HG02938 (cell line): ENCODE measurements at regions not wholly inside any gene's neighbourhood (a gene's known extent, or its start where the extent isn't known, plus 50 kb on each side); places are given as distances from the start of the nearest gene placed in this dataset.

Source experiments
- ATAC-seq: cut with Tn5 transposase; IDR thresholded peaks from one replicate; pipeline ENCODE4 v1.9.1; 2021; ENCODE audit warnings: mild to moderate bottlenecking, moderate library complexity; ENCODE audit not compliant: unreplicated experiment

DNA sequence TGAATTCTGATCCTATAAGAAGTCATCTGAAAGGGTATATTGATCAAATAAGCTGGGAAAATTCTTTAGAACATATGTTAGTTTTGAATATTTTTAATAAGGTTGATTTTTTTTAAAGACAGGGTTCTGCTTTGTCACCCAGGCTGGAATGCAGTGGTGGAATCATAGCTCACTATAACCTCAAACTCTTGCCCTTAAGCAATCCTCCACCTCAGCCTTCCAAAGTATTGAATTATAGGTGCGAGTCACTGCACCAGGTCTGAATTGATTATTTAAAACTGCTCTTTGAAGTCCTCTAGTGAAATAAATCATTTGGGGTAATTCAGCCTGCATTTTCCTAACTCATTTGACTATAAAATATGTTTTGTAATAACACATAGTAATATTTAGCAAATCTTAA lies 812.3 kb downstream of the PDHA2 start:
- ATAC-seq = no peak

DNA sequence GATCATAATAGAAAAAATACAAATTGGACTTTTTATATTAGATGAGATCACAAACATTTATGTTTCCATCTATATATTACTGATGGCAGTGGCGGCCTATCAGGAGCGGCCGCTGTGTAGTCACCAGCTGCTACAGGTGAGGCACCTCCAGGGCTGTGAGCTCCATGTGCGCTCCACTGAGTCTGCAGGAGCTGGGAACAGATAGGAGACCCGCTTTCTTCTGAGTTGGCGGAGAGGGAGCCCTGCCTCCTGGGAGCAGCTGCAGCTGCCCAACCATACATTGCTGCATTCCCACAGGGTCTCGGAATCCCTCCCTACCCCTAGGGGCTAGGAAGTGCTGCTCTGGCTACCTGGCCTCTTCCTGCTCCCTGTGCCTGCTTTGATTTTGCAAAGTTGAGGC lies 812.9 kb downstream of the PDHA2 start:
- ATAC-seq = no peak

DNA sequence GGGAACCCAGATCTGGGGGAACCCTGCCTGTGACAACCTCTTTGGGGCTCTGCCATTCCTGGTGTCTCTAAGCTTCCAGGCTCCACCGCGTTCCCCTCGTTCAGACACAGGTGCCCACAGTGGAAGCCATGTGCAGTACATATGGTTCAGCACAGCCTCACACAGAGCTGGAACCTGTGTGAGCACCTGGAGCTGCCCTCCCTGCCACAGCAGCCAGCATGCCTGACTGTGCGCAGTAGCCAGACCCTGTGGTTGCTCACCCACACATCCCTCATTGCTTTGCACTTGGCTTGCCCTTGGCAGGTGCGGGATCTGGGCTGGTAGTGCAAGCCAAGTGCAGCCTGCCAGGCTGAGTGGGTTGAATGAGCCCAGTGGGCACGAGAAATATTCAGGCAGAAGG lies 814.2 kb downstream of the PDHA2 start:
- ATAC-seq = no peak

DNA sequence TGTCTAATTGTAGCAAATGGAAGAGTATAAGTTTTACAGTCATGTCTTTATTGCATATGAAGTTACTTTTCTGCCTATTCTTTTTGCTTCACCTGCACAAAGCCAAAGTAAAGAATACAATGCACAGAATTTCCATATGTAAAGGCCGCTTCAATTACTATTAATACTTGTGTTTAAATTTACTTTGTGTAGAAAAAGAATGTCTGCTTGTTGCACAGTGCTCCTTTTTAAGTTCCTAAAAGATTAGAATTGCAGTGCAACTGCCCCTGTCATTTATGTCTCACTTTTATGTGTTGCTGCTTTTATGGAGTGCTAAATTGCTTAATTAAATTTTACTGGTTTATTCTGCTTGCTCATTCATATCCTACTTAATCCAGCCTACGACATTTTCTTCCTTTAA lies 830.5 kb downstream of the PDHA2 start:
- ATAC-seq = no peak

DNA sequence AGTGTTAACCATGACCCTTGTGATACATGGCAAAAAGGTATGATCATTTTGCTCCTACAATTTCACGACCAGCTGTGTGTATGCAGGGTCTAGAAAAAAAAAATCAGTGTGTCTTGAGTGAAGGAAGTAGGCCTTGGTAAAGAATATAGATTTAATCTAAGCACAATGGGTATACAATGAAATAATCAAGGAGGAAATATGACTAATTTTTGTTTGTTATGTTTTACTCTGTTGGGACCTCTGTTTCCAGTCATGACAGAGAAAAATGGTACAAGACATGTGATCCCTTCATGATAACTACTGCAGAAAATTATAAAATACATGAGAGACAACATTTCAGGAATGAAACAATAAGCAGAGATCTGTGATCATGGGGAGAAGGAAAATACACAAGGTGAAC lies 835.5 kb downstream of the PDHA2 start:
- no peak for ATAC-seq

DNA sequence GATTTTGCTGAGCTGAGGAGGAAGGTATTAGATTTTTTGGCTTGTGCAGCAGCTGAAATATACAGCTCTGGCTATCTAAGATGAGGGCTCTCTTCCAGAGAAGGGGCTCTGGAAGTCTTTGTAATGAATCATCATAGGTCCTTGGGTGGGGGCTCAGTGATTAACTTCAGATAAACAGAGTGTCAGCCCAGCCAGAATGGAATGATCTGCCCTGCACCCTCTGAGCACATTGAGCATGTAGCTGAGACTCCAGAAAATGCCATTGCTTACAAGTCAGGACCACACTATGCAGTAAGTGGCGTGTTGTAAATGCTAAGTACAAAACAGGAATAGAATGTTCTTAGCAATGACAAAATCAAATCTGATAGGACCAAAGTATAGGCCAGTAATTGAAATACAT lies 836.0 kb downstream of the PDHA2 start:
- ATAC-seq = no peak

DNA sequence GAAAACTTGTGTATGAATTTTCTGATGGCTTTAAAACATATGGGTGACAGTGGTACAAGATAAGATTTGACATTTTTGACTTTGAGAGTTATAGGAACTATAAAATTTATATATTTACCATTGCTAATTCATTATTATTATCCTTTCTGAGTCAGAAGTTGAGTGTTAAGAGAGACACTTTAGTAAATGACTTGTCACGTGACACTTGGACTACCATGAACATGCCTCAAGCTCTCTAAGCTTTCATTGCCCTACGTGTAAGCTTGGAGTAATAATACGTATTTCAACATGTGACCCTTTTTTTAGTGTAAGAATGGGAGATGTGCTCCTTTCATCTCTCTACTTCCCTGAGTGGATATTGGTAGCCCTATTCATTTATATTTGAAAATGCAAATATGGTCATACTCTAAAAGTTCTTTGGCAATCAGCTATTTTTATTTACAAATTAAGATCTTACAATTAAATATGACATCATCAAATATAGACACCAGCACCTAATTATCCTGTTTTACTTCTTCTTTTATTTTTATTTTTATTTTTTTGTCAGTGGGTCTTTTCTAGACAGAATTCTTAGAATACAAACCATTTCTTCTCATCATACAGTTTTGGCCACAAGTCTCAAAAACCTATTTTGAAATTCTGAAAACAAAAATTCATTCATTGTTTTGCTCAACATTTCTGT lies 837.0 kb downstream of the PDHA2 start:
- ATAC-seq = no peak

DNA sequence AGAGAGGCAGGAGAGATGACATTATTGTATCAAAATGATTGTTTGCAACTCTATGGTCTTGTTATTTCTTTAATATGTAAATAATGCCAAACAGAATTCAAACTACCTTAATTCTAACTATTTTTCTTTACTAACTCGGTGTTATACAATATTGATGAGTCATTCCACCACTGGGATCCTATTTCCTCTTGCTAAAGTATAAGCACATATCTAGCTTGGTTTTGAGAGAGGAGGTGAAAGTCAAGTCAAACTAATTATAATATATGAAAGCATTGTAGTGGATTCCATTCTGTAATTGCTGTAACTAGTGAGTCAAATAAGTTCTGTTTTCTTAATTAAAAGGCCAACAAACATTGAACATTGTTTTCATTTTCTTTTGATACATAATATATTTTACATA lies 837.6 kb downstream of the PDHA2 start:
- no peak for ATAC-seq

DNA sequence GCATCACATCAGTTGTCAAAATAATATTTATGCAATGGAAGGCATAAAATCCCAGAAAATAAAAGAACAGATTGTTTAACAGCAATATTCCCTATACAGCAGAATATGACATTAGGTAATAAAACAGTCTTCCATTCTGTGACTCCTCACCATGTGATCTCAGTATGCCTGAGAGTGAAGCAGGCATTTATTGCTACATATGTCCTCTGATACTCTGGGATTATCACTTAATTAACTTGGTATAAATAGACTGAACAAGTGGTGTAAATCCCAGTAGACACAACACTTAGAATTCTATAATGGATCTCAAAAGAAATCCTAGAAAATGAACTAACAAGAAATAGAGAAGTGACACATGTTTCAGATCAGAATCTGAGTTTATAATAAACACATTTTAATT lies 841.3 kb downstream of the PDHA2 start:
- no peak for ATAC-seq

DNA sequence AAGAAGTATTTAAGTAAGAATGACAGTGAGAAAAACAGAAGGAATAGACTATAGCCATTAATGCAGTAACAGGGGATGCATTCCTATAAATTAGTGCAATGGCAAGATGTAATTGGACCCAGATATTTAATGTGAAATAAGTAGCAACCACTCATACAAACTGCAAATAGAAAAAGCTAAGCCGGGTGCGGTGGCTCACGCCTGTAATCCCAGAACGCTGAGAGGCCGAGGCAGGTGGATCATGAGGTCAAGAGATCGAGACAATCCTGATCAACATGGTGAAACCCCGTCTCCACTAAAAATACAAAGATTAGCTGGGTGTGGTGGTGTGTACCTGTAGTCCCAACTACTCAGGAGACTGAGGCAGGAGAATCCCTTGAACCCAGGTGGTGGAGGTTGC lies 845.8 kb downstream of the PDHA2 start:
- no peak for ATAC-seq

DNA sequence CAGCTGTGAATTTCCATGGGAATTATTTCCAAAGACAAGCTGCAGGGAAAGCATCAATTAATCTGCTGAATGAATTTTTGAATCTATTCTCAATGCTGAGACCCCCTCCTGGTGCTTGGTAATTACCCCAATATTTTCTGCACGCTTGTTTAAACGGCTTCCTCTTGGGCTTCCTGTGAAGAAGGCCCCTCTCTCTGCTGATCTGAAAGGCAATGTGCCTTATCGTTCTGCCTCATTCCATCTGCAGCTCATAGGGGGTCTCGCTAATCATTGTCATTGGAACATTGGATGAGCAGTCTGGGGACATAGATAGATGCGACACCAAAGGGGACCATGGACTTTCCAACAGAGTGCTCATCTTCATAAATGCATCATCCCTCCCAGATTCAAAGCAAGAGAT lies 851.6 kb downstream of the PDHA2 start:
- no peak for ATAC-seq

DNA sequence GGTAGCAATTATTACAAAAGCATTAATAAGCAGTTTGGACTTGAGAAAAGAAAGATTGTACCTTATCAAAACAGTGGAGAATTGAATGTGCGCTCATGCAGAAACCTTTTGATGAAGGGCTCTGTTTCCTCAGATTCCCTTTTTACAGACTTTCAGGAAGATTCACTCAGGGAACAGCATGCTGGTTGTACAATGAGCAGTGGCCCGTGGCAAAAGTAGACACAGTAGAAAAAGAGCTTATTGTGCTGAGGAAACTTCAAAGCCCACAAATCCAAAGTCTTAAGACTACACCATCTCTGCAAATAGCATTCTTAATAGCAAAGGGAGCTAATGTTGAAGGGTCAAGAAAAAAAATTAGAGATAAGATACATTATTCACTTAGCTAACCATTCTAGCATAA lies 858.9 kb downstream of the PDHA2 start:
- no peak for ATAC-seq

DNA sequence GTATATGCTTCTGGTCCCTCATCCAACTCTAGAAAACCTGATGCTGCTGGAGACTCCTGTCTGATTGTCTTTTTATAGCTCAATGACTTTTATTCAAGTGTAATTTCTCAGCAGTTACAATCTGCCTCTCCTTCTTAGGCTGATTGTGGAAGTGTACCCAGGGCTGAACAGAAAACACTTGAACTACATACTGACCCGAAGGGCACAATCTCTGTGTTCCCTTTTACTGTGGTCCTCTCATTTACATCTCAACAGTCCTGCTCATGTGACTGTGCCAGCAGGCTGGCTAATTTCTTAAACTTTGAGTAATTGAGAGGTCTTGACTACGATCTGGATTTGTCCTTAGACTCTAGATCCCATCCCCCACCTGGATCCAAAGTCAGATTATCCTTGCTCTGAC lies 863.4 kb downstream of the PDHA2 start:
- no peak for ATAC-seq

DNA sequence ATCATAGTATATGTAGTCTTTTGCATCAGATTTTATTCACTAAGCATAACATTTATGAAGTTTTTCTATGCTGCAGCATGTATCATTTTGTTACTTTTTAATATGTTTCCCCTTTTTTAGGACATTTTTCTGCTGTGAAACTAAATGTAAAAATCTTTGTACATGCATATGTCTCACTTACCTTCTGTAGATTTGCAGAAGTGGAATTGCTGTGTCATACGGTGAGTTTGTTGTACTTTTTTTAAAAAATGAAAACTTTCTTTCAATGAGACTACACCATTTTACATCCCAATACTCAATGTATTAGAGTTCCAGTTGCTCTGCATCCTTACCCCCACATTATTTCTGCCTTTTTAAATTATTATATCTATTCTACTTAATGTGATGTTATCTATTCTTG lies 868.9 kb downstream of the PDHA2 start:
- no peak for ATAC-seq

DNA sequence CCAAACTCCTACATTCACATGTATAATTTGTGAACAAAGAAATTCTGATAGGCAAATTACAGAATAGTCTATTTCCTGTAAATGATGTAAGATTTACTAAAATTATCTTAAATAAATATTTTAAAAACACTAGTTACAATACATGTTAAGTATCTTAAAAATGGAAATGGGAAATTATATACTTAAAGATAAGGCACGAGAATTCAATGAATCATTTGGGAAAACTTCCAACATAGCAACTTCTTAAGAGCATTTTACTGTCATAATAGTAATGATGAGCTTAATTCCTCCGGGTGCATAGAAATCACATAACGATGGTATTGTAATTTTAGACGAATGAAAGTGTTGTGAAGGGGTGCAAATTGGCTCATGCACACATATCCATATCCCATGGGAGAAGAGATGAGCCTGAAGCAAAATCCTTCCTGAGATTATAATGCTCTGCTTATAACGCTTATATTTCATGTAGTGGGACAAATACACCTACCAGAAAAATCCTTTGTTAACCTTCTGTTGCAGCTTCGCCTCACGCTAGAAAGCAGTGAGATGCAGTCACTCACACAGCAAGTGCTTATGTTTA lies 873.5 kb downstream of the PDHA2 start:
- ATAC-seq = no peak

DNA sequence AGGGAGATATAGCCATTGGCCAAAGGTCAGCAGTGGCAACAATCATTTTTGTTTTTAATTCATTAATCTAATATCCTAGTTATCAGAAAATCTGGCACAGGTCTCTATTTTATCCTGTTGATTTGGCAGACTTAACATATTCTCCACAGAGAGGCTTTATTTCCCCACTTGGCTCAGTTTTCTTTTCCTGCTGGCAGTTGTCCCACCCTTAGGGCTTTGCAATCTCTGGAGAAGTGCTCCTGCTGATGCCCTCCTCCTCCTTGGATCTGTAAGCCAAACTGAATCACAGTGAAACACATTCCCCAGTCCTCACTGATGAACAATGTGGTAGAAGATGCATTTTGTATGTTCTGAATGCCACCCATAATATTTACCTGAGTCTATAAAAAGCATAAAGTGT lies 889.7 kb downstream of the PDHA2 start:
- ATAC-seq = no peak

DNA sequence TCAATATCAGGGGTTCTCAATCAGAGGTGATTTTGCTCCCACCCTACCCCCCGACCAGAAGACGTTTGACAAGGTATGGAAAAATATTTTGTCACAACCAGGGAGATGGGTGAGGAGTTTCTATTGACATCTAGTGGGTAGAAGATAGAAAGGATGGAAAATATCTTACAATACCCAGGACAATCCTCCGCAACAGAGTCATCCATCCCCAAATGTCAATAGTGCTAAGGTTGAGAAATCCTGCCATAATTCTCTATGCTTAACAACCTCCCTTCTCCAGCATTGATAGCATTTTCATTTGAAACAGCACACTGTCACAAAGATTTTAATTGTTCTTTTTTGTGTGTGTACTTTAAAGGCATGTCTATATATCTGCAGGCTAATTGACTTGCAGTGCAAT lies 890.5 kb downstream of the PDHA2 start:
- no peak for ATAC-seq

DNA sequence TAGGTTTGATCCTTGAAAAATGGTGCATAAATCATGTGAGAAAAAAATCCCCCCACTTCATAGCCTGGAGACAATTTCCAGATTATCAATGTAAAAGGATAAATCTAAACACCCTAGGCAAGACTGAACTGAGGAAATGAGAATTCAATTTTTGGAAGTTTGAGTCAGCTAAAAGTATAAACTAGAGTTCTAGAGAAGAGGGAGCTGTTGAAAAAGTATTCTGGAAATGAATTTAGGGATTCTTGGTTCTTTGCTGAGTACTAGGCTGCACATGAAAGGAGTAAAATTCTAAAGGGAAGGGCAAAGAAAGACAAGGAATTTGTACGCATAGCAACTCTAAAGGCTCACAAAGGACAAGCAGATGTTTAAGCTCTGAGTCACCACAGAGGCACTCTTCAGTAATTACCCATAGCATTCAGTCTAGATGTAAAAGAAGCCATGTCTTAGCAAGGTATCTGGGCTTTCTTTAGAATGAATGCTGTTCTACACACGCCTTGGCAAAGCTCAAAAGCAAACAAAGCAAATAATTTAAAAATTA lies 896.5 kb downstream of the PDHA2 start:
- ATAC-seq = no peak

DNA sequence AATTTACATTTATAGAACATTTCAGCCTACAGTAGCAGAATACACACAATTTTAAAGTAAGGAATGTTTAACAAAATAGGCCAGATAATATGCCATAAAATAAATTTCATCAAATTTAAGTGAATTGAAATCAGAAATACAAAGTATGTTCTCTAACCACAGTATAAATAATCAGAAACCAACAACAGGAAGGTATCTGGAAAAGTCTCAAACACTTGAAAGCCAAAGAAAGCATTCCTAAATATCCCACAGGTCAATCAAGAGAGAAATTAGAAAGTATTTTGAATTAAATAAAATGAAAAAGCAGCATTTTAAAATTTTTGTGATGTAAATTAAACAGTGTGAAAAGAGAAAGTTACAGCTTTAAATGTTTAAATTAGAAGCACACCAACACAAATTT lies 899.2 kb downstream of the PDHA2 start:
- ATAC-seq = no peak

DNA sequence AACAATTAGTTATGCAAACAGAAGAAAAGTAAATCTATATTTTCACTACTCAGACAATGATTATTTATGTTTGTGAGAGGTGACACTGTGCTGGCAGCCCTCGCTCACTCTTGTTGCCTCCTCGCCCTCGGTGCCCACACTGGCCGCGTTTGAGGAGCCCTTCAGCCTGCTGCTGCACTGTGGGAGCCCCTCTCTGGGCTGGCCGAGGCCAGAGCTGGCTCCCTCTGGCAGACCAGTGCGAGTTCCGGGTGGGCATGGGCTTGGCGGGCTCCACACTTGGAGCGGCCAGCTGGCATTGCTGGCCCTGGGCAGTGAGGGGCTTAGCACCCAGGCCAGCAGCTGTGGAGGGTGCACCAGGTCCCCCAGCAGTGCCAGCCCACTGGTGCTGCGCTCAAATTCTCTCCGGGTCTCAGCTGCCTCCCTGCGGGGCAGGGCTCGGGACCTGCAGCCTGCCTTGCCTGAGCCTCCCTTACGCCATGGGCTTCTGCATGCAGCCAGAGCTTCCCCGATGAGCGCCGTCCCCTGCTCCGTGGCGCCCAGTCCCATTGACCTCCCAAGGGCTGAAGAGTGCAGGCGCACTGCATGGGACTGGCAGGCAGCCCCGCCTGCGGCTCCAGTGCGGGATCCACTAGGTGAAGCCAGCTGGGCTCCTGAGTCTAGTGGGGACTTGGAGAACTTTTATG lies 902.6 kb downstream of the PDHA2 start:
- no peak for ATAC-seq

DNA sequence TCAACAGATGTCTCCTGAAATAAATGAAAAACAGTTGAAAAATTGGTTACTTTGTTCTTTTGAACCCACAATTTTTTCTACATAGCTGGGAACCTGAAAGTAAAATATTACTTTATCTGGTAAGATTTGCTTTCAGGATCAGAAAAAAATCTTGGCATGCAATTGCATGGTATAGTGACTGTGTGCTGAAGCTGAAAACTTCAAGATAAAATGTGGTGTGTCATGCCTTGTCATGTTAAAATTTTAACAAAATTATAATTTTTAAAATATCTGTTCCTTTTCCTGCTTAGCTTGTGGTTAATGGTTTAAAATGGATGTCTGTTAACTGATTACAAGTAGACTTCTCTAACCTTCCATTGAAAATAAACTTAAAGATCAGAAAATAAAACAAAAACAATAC lies 904.8 kb downstream of the PDHA2 start:
- no peak for ATAC-seq

DNA sequence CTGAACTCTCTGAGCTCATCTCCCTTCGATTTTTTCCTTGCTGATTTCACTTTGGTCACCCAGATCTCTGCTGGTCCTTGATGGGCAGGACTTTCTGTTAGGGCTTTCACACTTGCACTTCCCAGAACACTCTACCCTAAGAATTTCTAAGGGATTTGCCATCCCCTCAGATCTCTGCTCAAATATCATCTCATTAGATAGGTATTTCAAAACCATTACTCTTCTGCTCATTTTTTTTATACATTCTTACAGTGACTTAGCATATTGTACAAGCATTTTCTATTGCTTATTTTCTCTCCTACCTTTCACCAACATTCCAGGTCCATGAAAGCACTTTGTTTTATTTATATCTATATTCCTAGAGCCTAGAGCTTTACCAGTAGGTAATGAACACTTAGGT lies 913.3 kb downstream of the PDHA2 start:
- ATAC-seq = no peak
